ENCODE measurements at regions not wholly inside any gene's neighbourhood (a gene's known extent, or its start where the extent isn't known, plus 50 kb on each side); places are given as distances from the start of the nearest gene placed in this dataset.

DNA sequence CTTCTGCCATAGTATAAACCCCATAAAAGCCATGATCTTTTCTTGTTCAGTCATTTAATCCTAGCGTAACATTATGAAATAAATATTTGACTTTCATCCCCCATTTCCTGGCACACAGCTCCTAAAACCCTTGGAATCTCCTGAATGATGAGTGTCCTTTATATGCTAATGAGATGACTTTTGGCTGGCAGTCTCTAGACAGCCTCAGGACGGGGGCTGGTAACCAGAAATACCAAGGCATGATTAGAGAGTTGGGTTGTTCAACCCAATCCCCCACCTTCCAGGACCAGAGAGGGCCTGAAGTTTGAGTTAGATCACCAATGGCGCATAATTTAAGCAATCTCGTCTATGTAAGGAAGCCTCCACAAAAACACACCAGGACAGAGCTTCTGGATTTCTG, 1246.1 kb upstream of the TENM4 start:
- Histone ChIP-seq H3K36me3 (ENCODE audit: insufficient read depth, insufficient read length, low read length) (no peaks in the 10 kb centered on the region), H3K9ac (ENCODE audit: insufficient read length, low read depth) (no peak overlapping the region), H3K27me3 (ENCODE audit: insufficient read depth, insufficient read length) (no peaks in the 10 kb centered on the region), H3K4me3 (ENCODE audit: insufficient read length, low read depth) (no peak overlapping the region), H3K9me3 (ENCODE audit: insufficient read depth, low read length) (no peaks in the 10 kb centered on the region), H3K4me1 (ENCODE audit: insufficient read depth, insufficient read length) (no peaks in the 10 kb centered on the region)
- no peak for TF ChIP-seq ZNF274 (IDR thresholded peaks at IDR 0.05; ENCODE audit: low read depth, low read length)
- TF ChIP-seq YY1 (IDR thresholded peaks at IDR 0.05; ENCODE audit: insufficient read depth, insufficient read length), result no peak
- TF ChIP-seq SUZ12 (IDR thresholded peaks at IDR 0.05; ENCODE audit: extremely low read depth, insufficient read depth, insufficient read length), result no peak
- peak; percentile 6 for DNase-seq (ENCODE audit: low read depth, low spot score)

DNA sequence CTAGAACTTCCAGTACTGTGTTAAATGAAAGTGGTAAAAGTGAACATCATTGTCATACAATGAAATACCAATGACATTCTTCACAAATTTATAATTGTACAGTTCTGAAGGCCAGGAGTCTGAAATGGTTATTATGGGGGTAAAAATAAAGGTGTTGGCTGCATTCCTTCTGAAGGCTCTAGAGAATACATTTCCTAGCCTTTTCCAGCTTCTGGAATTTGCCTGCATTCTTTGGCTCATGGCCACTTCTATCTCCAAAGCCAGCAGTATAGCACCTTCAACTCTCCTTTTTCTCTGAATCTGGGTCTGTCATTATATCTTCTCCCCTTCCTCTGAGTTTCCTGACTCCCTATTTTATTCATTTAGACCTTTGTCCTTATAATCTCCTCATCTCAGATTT, 1232.7 kb upstream of the TENM4 start:
- TF ChIP-seq ZNF274 (IDR thresholded peaks at IDR 0.05; ENCODE audit: low read depth, low read length) (no peak), SUZ12 (IDR thresholded peaks at IDR 0.05; ENCODE audit: extremely low read depth, insufficient read depth, insufficient read length) (no peak), YY1 (IDR thresholded peaks at IDR 0.05; ENCODE audit: insufficient read depth, insufficient read length) (no peak)
- Histone ChIP-seq H3K9ac (ENCODE audit: insufficient read length, low read depth) (no peak overlapping the region), H3K4me3 (ENCODE audit: insufficient read length, low read depth) (no peak overlapping the region), H3K27me3 (ENCODE audit: insufficient read depth, insufficient read length) (no peaks in the 10 kb centered on the region), H3K4me1 (ENCODE audit: insufficient read depth, insufficient read length) (no peaks in the 10 kb centered on the region), H3K36me3 (ENCODE audit: insufficient read depth, insufficient read length, low read length) (no peaks in the 10 kb centered on the region), H3K9me3 (ENCODE audit: insufficient read depth, low read length) (no peaks in the 10 kb centered on the region)
- no peak for DNase-seq (ENCODE audit: low read depth, low spot score)

DNA sequence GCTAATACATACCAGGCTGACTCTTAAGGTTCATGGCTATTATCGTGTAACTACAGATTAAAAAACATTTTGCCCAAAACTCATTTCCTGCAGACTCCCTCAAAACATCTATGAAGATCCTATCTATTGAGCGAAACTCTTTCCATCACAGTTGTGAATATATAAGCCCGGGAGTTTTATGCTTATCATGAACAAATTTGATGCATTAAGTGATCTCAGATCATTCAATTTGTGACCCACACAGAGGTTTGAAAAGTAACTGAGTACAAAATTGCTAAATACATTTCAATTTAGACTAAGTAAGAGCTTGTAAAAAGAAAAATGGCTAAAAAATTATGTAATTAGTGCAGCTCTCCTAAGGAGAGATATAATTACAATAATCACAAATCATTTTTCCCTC, 1228.8 kb upstream of the TENM4 start:
- no peak for TF ChIP-seq YY1 (IDR thresholded peaks at IDR 0.05; ENCODE audit: insufficient read depth, insufficient read length)
- TF ChIP-seq SUZ12 (IDR thresholded peaks at IDR 0.05; ENCODE audit: extremely low read depth, insufficient read depth, insufficient read length), result no peak
- no peak for TF ChIP-seq ZNF274 (IDR thresholded peaks at IDR 0.05; ENCODE audit: low read depth, low read length)
- no peaks in the 10 kb centered on the region for H3K9me3 ChIP-seq (ENCODE audit: insufficient read depth, low read length)
- DNase-seq (ENCODE audit: low read depth, low spot score), result no peak
- no peaks in the 10 kb centered on the region for H3K4me1 ChIP-seq (ENCODE audit: insufficient read depth, insufficient read length)
- no peaks in the 10 kb centered on the region for H3K36me3 ChIP-seq (ENCODE audit: insufficient read depth, insufficient read length, low read length)
- H3K27me3 ChIP-seq (ENCODE audit: insufficient read depth, insufficient read length), result no peaks in the 10 kb centered on the region
- no peak overlapping the region for H3K9ac ChIP-seq (ENCODE audit: insufficient read length, low read depth)
- no peak overlapping the region for H3K4me3 ChIP-seq (ENCODE audit: insufficient read length, low read depth)

DNA sequence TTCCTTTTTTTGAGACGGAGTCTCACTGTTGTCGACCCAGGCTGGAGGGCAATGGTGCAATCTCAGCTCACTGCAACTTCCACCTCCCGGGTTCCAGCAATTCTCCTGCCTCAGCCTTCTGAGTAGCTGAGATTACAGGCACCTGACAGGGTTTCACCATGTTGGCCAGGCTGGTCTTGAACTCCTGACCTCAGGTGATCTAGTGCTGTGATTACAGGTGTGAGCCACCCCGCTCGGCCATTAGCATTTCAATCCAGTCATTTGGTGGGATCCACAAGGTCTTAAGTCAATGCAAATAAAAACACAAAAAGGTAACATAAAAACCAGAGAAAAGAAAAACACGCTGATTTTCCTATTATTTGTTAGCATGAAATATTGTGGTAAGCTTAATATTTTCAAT, 1227.2 kb upstream of the TENM4 start:
- Histone ChIP-seq H3K4me3 (ENCODE audit: insufficient read length, low read depth) (no peak overlapping the region), H3K9me3 (ENCODE audit: insufficient read depth, low read length) (no peaks in the 10 kb centered on the region)
- TF ChIP-seq YY1 (IDR thresholded peaks at IDR 0.05; ENCODE audit: insufficient read depth, insufficient read length), result no peak
- no peak for TF ChIP-seq SUZ12 (IDR thresholded peaks at IDR 0.05; ENCODE audit: extremely low read depth, insufficient read depth, insufficient read length)

GRCh38 chr11:80655834-80656233, 1215.0 kb upstream of the TENM4 start:
- H3K4me3 ChIP-seq (ENCODE audit: insufficient read length, low read depth), result no peak overlapping the region
- TF ChIP-seq YY1 (IDR thresholded peaks at IDR 0.05; ENCODE audit: insufficient read depth, insufficient read length) (no peak), ZNF274 (IDR thresholded peaks at IDR 0.05; ENCODE audit: low read depth, low read length) (no peak), SUZ12 (IDR thresholded peaks at IDR 0.05; ENCODE audit: extremely low read depth, insufficient read depth, insufficient read length) (no peak)

More for the DNA sequence above, 1227.2 kb upstream of the TENM4 start:
- Histone ChIP-seq H3K4me1 (ENCODE audit: insufficient read depth, insufficient read length) (no peaks in the 10 kb centered on the region), H3K27me3 (ENCODE audit: insufficient read depth, insufficient read length) (no peaks in the 10 kb centered on the region), H3K36me3 (ENCODE audit: insufficient read depth, insufficient read length, low read length) (no peaks in the 10 kb centered on the region), H3K9ac (ENCODE audit: insufficient read length, low read depth) (no peak overlapping the region)
- DNase-seq (ENCODE audit: low read depth, low spot score), result no peak

DNA sequence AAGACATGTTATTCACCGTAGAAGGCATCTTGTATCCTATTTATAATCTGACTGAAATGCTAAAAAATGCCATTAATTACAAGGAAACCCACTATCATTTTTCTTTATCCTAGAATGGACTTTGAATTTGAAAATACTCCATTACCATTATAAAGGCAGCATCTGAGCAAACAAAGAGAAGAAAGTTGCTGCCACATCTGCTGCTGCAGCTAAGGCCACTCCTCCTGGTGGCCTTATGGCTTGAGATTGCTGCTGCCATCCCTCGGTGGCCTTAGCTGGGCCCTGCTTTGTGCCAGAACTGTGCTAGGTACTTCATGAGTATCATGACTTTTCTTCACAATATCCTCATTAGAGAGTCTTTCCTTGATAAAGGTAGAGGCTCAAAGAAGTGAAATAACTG, 1210.1 kb upstream of the TENM4 start:
- no peak for DNase-seq (ENCODE audit: low read depth, low spot score)

More at GRCh38 chr11:80655834-80656233, 1215.0 kb upstream of the TENM4 start:
- Histone ChIP-seq H3K27me3 (ENCODE audit: insufficient read depth, insufficient read length) (no peaks in the 10 kb centered on the region), H3K36me3 (ENCODE audit: insufficient read depth, insufficient read length, low read length) (no peaks in the 10 kb centered on the region), H3K4me1 (ENCODE audit: insufficient read depth, insufficient read length) (no peaks in the 10 kb centered on the region), H3K9me3 (ENCODE audit: insufficient read depth, low read length) (no peaks in the 10 kb centered on the region), H3K9ac (ENCODE audit: insufficient read length, low read depth) (no peak overlapping the region)
- no peak for DNase-seq (ENCODE audit: low read depth, low spot score)

GRCh38 chr11:80649186-80649585, 1208.4 kb upstream of the TENM4 start:
- no peak for DNase-seq (ENCODE audit: low read depth, low spot score)
- Histone ChIP-seq H3K4me3 (ENCODE audit: insufficient read length, low read depth) (no peak overlapping the region), H3K36me3 (ENCODE audit: insufficient read depth, insufficient read length, low read length) (no peaks in the 10 kb centered on the region), H3K4me1 (ENCODE audit: insufficient read depth, insufficient read length) (no peaks in the 10 kb centered on the region), H3K9ac (ENCODE audit: insufficient read length, low read depth) (no peak overlapping the region), H3K9me3 (ENCODE audit: insufficient read depth, low read length) (no peaks in the 10 kb centered on the region), H3K27me3 (ENCODE audit: insufficient read depth, insufficient read length) (no peaks in the 10 kb centered on the region)
- no peak for TF ChIP-seq ZNF274 (IDR thresholded peaks at IDR 0.05; ENCODE audit: low read depth, low read length)
- TF ChIP-seq SUZ12 (IDR thresholded peaks at IDR 0.05; ENCODE audit: extremely low read depth, insufficient read depth, insufficient read length), result no peak
- TF ChIP-seq YY1 (IDR thresholded peaks at IDR 0.05; ENCODE audit: insufficient read depth, insufficient read length), result no peak

More for the DNA sequence above, 1210.1 kb upstream of the TENM4 start:
- Histone ChIP-seq H3K27me3 (ENCODE audit: insufficient read depth, insufficient read length) (no peaks in the 10 kb centered on the region), H3K4me1 (ENCODE audit: insufficient read depth, insufficient read length) (no peaks in the 10 kb centered on the region), H3K9me3 (ENCODE audit: insufficient read depth, low read length) (no peaks in the 10 kb centered on the region), H3K36me3 (ENCODE audit: insufficient read depth, insufficient read length, low read length) (no peaks in the 10 kb centered on the region), H3K4me3 (ENCODE audit: insufficient read length, low read depth) (no peak overlapping the region), H3K9ac (ENCODE audit: insufficient read length, low read depth) (no peak overlapping the region)
- TF ChIP-seq SUZ12 (IDR thresholded peaks at IDR 0.05; ENCODE audit: extremely low read depth, insufficient read depth, insufficient read length) (no peak), YY1 (IDR thresholded peaks at IDR 0.05; ENCODE audit: insufficient read depth, insufficient read length) (no peak), ZNF274 (IDR thresholded peaks at IDR 0.05; ENCODE audit: low read depth, low read length) (no peak)

DNA sequence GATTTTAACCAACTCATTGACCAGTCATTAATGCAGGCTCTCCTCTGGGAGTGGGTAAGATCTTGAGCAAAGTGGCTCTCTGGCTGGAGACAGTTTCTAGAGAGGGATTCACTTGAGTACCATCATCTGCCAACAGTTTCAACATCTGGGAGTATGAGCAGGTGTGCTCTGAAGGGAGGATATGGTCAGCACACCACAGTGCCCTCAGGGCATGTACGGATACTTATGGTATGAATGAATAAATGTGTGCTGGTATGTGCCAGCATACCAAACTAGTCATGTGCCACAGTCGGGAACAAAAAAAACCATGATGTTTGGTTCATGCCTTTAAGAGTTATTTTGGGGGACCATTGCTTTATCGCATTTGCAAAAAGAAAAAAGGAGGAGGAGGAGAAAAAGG, 1197.5 kb upstream of the TENM4 start:
- Histone ChIP-seq H3K36me3 (ENCODE audit: insufficient read depth, insufficient read length, low read length) (no peaks in the 10 kb centered on the region), H3K4me3 (ENCODE audit: insufficient read length, low read depth) (no peak overlapping the region), H3K4me1 (ENCODE audit: insufficient read depth, insufficient read length) (no peaks in the 10 kb centered on the region), H3K9me3 (ENCODE audit: insufficient read depth, low read length) (no peaks in the 10 kb centered on the region), H3K9ac (ENCODE audit: insufficient read length, low read depth) (no peak overlapping the region), H3K27me3 (ENCODE audit: insufficient read depth, insufficient read length) (no peaks in the 10 kb centered on the region)
- no peak for TF ChIP-seq SUZ12 (IDR thresholded peaks at IDR 0.05; ENCODE audit: extremely low read depth, insufficient read depth, insufficient read length)
- no peak for TF ChIP-seq YY1 (IDR thresholded peaks at IDR 0.05; ENCODE audit: insufficient read depth, insufficient read length)
- TF ChIP-seq ZNF274 (IDR thresholded peaks at IDR 0.05; ENCODE audit: low read depth, low read length), result no peak
- DNase-seq (ENCODE audit: low read depth, low spot score), result no peak
